ENCODE measurements at regions not wholly inside any gene's neighbourhood (a gene's known extent, or its start where the extent isn't known, plus 50 kb on each side); places are given as distances from the start of the nearest gene placed in this dataset.

DNA sequence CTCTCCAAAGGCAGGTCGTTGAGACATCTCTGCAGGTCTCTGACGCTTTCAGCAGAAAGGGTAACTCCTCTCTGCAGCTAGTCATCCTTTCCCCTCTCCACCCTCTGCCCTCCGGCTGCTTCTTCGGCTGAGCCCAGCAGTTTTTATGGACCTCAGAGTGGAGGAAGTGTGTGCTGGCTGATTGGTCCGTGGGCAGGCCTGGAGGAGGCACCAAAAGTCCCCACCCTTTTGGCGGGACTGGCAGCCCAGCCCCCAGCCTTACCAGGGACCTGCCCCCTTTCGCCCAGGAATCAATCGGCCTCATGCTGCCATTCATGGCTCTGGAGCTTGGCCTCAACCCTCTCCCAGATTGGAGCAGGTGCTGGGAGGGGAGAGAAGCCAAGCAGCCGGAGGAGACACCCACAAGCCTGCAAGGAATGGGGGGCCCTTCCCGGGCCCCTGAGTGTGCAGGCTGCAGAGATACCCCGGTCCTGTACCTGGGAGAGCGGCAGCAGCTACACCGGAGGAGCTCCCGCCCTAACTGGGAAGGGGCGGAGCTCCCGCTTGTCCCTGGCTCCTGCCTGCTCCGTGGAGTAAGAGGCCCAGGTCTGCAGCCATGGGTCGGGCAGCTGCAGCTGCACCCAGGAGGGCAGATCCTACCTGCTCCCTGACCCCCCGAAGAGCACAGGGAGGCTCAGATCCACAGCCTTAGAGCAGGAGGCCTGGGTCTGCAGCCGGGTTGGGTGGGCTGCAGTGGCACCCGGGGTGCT is 170.3 kb upstream of the SOX4 start:
- H3K79me2 ChIP-seq (ENCODE audit: insufficient read depth, low read length) = no peaks in the 10 kb centered on the region
- H3K27me3 ChIP-seq (ENCODE audit: insufficient read depth, low read length) = 0 out of 2 replicates have a peak, but pooled peaks cover 4% of the 10 kb centered on the region
- no peaks in the 10 kb centered on the region for H3K36me3 ChIP-seq (ENCODE audit: insufficient read depth, low read length)
- H3K9me2 ChIP-seq (ENCODE audit: low read depth, low read length) = no peaks in the 10 kb centered on the region
- no peaks in the 10 kb centered on the region for H3K9me3 ChIP-seq (ENCODE audit: low read length)
- H3K9ac ChIP-seq (ENCODE audit: low read length) = no peak overlapping the region
- no peaks in the 10 kb centered on the region for H3K4me1 ChIP-seq (ENCODE audit: insufficient read depth, low read length, severe bottlenecking)
- H3K27ac ChIP-seq (ENCODE audit: low read depth, low read length, poor library complexity, severe bottlenecking) = no peak overlapping the region
- H3K4me3 ChIP-seq (ENCODE audit: low read depth, low read length, poor library complexity, severe bottlenecking) = no peak overlapping the region
- H2AFZ ChIP-seq (ENCODE audit: low read length) = no peak overlapping the region
- no peak for TF ChIP-seq EZH2 (IDR thresholded peaks at IDR 0.05; ENCODE audit: borderline replicate concordance, low read length)
- TF ChIP-seq, protein P1, sequence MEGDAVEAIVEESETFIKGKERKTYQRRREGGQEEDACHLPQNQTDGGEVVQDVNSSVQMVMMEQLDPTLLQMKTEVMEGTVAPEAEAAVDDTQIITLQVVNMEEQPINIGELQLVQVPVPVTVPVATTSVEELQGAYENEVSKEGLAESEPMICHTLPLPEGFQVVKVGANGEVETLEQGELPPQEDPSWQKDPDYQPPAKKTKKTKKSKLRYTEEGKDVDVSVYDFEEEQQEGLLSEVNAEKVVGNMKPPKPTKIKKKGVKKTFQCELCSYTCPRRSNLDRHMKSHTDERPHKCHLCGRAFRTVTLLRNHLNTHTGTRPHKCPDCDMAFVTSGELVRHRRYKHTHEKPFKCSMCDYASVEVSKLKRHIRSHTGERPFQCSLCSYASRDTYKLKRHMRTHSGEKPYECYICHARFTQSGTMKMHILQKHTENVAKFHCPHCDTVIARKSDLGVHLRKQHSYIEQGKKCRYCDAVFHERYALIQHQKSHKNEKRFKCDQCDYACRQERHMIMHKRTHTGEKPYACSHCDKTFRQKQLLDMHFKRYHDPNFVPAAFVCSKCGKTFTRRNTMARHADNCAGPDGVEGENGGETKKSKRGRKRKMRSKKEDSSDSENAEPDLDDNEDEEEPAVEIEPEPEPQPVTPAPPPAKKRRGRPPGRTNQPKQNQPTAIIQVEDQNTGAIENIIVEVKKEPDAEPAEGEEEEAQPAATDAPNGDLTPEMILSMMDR (IDR thresholded peaks at IDR 0.05; ENCODE audit: low read length) = no peak
- H4K20me1 ChIP-seq (ENCODE audit: insufficient read depth, low read length) = no peaks in the 10 kb centered on the region
- no peak overlapping the region for H3K4me2 ChIP-seq (ENCODE audit: low read length)
- H3F3A ChIP-seq (ENCODE audit: insufficient read depth, low read length) = no peaks in the 10 kb centered on the region

DNA sequence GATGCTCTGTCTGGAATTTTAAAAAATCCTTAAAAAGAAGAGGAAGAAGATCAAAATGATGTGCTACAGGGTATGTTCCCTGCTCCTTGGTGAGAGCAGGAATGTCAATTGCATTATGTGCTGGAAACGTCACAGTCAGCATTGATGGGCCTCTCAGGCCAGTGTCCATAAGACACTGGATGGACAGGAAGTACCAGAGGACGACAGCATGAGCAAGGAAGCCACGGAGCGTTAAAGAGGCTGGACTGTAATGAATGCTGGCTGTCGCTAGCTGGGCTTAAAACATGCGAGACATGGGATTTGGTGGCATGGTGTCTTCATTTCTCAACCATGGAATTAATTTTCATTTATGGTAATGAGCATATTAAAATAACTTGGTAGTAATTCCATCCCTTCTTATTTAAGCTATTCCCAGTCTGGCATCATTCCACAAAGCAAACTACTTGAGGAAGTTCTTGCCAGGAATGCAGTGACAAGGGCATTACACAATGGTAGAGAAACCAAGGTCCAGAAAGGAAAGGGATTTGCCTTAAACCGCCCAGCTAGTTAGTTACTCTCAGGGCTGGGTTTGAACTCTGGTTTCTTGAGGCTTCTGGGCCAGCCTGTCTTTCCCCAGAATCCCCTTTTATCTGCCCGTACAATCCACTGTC is 166.6 kb upstream of the SOX4 start:
- TF ChIP-seq, protein P1 (IDR thresholded peaks at IDR 0.05; ENCODE audit: low read length) = no peak
- H3K9me2 ChIP-seq (ENCODE audit: low read depth, low read length) = no peaks in the 10 kb centered on the region
- H3K4me1 ChIP-seq (ENCODE audit: insufficient read depth, low read length, severe bottlenecking) = no peaks in the 10 kb centered on the region
- H3K9me3 ChIP-seq (ENCODE audit: low read length) = no peaks in the 10 kb centered on the region
- no peaks in the 10 kb centered on the region for H4K20me1 ChIP-seq (ENCODE audit: insufficient read depth, low read length)
- H3K36me3 ChIP-seq (ENCODE audit: insufficient read depth, low read length) = no peaks in the 10 kb centered on the region
- no peak overlapping the region for H2AFZ ChIP-seq (ENCODE audit: low read length)
- no peak overlapping the region for H3K9ac ChIP-seq (ENCODE audit: low read length)
- no peak overlapping the region for H3K4me3 ChIP-seq (ENCODE audit: low read depth, low read length, poor library complexity, severe bottlenecking)
- no peaks in the 10 kb centered on the region for H3F3A ChIP-seq (ENCODE audit: insufficient read depth, low read length)
- H3K79me2 ChIP-seq (ENCODE audit: insufficient read depth, low read length) = no peaks in the 10 kb centered on the region
- no peak overlapping the region for H3K27ac ChIP-seq (ENCODE audit: low read depth, low read length, poor library complexity, severe bottlenecking)
- 0 out of 2 replicates have a peak, but pooled peaks cover 4% of the 10 kb centered on the region for H3K27me3 ChIP-seq (ENCODE audit: insufficient read depth, low read length)
- no peak overlapping the region for H3K4me2 ChIP-seq (ENCODE audit: low read length)

DNA sequence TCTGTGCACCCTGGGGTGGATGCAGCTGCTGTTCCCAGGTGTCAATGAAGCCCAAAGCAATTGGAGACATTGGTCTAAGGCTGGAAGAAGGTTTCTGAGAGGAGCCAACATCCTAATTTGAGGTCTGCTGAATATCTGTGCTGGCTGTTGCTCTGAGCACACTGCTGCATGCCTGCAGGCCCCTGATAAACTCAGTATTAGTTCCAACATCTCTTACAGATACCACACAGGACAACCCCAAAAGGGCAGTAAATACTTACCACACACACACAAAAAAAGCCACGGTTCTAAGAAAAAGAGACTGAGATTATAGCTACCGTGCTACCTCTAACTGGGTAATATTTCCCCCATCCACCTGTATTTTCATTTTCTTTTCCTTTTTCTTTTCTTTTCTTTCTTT is 164.3 kb upstream of the SOX4 start:
- Histone ChIP-seq H3K36me3 (ENCODE audit: insufficient read depth, low read length) (no peaks in the 10 kb centered on the region), H3K9ac (ENCODE audit: low read length) (no peak overlapping the region), H3K9me3 (ENCODE audit: low read length) (no peaks in the 10 kb centered on the region), H3F3A (ENCODE audit: insufficient read depth, low read length) (no peaks in the 10 kb centered on the region), H3K9me2 (ENCODE audit: low read depth, low read length) (no peaks in the 10 kb centered on the region), H2AFZ (ENCODE audit: low read length) (no peak overlapping the region), H3K27me3 (ENCODE audit: insufficient read depth, low read length) (0 out of 2 replicates have a peak, but pooled peaks cover 4% of the 10 kb centered on the region), H3K27ac (ENCODE audit: low read depth, low read length, poor library complexity, severe bottlenecking) (no peak overlapping the region), H3K4me1 (ENCODE audit: insufficient read depth, low read length, severe bottlenecking) (no peaks in the 10 kb centered on the region), H3K4me2 (ENCODE audit: low read length) (no peak overlapping the region), H3K79me2 (ENCODE audit: insufficient read depth, low read length) (no peaks in the 10 kb centered on the region), H4K20me1 (ENCODE audit: insufficient read depth, low read length) (no peaks in the 10 kb centered on the region), H3K4me3 (ENCODE audit: low read depth, low read length, poor library complexity, severe bottlenecking) (no peak overlapping the region)
- TF ChIP-seq EZH2 (IDR thresholded peaks at IDR 0.05; ENCODE audit: borderline replicate concordance, low read length) = no peak
- TF ChIP-seq, protein P1 (IDR thresholded peaks at IDR 0.05; ENCODE audit: low read length) = no peak

Measured in OCI-LY1 (cell line).